ENCODE measurements at regions not wholly inside any gene's neighbourhood (a gene's known extent, or its start where the extent isn't known, plus 50 kb on each side); places are given as distances from the start of the nearest gene placed in this dataset.
"Not testable (repeated sequence)": the region's sequence is repeated elsewhere in the genome, so short reads cannot be mapped to it uniquely, and the experiment has no call there.

DNA sequence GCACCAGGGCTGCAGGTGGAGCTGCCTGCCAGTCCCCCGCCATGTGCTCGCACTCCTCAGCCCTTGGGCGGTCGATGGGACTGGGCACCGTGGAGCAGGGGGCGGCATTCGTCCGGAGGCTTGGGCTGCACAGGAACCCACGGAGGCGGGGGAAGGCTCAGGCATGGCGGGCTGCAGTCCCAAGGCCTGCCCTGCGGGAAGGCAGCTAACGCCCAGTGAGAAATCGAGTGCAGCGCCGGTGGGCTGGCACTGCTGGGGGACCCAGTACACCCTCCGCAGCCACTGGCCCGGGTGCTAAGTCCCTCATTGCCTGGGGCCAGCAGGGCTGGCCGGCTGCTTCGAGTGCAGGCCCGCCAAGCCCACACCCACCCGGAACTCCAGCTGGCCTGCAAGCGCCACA lies 130.5 kb upstream of the RXFP2 start:
- not testable (repeated sequence) for DNase-seq (ENCODE audit: low read depth)

DNA sequence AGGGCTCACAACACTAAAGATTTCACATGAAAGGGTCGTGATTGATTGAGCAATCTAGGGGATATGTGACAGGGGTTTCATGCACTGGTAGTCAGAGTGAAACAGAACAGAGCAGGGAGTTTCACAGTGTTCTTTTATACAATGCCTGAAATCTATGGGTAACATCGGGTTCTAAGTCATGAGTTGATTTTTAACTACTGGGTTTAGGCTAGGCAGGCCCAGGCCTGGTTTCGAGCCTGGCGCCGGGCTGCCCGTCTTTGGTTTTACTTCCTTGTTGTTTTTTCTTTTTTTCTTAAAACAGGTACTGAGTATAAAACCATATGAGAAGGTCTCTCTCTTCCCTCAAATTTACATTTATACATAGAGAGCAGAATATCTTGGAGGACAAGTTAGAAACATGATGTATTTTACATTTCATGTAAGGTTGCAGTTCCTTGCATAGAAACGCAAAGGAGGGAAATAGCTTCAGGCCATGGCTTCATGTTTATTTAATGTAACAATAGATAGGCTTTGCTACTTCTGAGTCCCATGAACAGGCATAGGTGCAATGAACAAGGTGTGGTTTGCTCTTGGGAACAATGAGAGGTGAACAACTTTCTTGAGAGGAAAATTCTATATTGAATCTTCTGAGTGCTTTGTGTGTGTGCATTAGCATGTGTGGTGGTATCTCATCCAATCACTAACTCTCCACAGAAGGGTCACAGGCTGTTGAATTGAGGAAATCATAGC lies 128.9 kb upstream of the RXFP2 start:
- no peak for DNase-seq (ENCODE audit: low read depth)

DNA sequence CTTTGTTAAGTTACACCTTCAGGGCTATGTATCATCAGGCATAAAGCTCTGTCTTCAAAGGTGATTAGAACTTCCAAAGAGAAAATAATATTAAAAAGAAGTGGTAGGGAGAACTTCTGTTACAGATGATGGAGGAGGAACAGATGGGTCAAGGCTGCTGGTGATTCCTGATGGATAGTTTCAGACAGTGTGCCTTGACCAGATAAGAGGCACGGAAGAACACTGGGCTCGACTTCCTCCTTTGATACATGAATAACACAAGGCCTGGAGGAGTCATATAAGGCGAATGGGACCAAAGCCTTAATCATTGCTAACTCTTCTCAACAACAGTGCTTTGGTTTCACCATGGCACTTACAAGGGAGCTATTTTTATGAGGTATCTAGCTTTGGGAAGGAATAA lies 128.1 kb upstream of the RXFP2 start:
- no peak for DNase-seq (ENCODE audit: low read depth)

DNA sequence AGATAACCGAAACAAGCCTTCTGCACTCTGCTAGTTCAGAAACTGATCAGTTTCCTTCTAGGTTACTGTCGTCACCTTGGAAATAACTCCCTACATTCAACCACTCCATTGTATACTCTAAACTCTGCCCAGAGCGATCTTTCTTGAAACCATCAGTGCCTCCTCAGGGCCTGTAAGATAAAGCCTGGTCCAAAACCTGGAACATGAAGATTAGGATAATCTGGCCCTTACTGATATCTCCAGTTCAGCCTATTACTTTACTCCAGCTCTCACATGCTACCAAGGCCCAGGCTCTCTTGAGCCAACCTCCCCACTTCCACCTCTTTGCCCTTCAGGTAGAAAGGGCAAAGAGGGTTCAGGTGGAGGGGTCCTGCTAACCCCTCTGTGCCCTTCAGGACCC lies 125.3 kb upstream of the RXFP2 start:
- no peak for DNase-seq (ENCODE audit: low read depth)

DNA sequence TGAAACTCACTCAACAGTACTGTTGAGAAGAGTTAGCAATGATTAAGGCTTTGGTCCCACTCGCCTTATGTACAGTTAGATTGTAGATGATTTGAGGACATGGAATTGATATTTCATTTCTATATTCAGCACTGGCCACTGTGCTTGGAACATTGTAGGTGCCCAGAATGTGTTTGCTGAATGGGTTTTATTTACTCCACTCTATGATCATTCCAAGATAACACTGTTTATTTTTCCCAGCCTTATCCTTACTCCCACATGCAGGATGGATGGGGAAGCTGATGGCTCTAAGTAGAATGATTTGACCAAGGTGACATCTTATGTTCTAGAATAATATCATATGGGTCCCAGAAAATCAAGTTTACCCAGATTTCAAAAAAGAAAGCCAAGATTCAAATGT lies 124.6 kb upstream of the RXFP2 start:
- no peak for DNase-seq (ENCODE audit: low read depth)

DNA sequence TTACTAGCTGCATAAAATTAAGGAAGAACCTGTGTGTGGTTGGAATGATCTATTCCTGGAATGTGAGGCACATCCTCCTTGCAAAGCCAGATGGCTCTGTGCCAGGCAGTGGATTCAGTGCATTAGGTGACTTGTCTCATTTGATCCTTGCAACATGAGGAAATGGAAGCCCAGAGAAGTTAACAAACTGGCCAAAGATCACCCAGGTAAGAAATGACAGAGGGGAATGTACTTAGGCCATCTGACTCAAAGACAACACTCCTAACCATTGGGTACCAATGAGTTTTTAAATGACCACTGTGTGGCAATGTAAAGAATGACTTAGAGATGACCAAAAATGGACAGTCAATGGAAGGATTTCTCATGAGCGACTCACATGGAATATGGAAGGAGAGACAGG lies 114.2 kb upstream of the RXFP2 start:
- DNase-seq (ENCODE audit: low read depth): no peak

DNA sequence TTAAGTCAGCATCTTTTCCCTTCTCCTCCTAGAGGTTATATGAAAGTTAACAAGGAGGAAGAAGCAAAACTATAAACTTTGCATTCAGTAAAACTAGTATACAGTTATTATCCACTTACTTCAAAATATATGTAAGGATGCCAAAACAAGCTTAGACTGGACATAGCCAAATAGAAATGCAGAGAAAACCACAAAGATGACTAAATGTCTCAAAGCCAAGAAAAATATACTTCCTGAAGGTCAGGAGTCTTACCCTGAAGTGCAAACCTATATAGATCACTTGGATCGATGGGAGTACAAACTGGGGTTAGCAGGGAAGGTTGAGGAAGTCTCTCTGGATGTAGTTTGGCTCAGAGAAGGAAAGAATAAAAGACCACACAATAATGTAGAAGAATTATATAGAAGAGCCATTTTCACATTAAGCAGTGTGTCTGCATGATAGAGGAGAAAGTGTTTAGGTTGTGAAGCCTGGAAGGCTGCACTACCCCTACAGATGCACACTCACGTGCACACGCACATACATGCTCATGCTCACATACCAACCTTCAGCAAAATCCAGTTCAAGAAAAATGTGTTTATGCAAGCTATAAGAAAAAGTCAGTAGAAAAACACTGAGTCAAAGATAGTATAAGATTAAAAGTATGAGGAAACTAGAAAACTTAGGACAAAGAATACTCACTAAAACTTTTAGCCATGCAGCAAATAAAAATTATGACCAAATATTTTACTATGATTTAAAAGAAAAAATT lies 112.1 kb upstream of the RXFP2 start:
- no peak for DNase-seq (ENCODE audit: low read depth)

DNA sequence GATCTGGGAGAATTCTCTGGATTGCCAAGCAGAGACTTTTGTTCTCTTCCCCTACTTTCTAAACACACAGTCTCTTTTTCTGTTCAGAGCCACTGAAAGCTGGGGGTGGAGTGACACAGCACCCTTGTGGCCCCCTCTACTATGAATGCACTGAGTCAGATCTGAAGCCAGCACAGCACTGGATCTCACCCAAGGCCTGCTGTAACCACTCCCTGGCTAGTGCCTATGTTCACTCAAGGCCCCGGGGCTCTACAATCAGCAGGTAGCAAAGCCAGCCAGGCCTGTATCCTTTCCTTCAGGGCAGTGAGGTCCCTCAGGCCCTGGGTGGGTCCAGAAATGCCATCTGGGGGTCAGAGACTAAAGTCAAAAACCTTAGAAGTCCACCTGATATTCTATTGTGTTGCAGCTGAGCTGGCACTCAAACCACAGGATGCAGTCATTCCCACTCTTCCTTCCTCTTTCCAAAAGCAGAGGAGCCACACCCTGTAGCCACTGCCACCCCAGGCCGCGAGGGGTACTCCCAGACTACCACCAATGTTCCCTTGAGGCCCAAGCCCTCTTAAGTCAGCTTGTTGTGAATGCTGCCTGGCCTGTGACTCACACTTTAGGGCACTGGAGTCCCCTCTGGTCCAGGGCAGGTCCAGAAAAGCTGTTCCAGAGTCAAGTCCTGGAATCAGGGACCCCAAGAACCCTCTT lies 110.1 kb upstream of the RXFP2 start:
- no peak for DNase-seq (ENCODE audit: low read depth)

DNA sequence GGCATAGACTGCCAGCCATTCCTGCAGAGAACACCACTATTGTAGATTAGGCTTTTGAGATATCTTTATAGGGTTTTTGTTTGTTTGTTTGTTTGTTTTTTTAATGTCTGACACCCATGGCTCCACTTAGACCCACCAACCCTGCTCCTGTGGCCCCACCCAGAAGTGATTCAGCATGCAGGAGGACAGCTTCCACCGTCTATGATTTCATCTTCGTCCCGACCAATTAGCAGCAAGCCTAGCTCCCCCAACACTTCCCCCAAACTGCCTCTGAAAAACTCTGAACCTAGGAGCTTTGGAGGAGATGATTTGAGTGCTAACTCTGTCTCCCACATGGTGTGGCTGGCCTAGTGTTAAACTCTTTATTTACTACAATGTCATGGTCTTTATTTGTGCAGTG lies 108.3 kb upstream of the RXFP2 start:
- DNase-seq (ENCODE audit: low read depth): no peak

DNA sequence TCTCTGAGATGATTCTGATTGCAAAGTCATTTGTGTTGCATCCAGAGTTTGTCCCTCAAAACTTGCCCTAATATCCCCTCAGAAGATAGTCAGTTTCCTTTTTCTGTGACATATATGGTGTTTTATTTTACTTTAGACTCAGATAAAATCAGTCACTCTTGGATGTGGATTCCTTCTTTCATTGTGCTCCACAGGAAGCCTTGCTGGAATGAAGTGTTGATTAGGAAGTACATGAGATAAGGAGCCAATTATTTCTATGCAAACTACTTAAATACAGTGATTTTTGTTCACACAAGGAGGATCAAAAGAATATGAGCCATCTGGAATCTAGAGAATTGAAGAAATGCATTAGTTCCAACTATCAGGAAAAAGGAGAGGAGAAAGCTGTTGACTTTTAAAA lies 107.6 kb upstream of the RXFP2 start:
- no peak for DNase-seq (ENCODE audit: low read depth)

DNA sequence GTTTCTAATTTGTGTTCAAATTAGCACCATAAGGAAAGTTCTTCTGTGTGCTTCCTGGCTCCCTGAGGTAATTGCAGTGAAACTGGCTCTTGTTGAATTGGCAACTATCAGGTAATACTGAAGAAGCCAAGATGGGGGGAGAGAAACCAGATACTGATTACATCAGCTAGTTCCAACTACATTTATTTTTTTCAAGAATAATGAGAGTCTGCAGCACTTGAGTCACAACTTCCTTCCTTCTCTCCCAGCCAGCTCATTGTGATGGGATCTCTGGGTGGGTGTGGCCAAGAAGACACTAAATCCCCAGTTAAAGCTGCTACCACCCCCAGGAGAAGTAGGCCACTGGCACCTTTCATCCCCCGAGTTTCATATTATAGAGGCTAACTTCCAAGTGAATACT lies 100.7 kb upstream of the RXFP2 start:
- DNase-seq (ENCODE audit: low read depth): no peak

DNA sequence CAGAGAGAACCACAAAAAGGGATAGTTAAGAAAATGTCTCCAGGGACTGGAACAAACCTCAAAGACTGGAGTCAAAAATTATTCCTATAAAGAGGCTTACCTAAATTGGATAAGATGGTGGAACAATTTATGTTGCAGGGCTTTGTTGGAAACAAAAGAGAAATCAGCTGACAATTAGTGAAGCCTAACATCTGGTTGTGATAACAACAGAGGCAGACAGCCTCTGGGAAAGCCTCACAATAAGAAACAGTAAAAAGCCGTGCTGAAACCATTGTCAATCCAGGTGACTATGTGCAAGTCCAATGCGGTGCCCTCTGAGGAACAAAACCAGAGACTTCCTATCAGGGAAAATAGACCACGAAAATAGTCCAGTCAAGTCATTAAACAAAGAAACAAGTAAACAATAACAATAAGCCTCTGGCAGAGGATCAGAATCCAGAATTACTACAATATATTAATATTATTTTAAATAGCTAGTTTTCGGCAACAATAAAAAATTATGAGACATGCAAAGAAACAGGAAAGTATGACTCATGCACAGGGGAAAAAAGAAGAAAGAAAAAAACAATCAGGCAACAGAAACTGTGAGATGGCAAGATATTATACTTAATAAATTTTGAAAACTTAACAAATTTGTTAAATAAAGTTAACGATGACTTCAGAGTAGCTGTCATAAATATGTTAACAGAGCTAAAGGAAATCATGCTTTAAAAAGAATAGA lies 99.7 kb upstream of the RXFP2 start:
- DNase-seq (ENCODE audit: low read depth): no peak

DNA sequence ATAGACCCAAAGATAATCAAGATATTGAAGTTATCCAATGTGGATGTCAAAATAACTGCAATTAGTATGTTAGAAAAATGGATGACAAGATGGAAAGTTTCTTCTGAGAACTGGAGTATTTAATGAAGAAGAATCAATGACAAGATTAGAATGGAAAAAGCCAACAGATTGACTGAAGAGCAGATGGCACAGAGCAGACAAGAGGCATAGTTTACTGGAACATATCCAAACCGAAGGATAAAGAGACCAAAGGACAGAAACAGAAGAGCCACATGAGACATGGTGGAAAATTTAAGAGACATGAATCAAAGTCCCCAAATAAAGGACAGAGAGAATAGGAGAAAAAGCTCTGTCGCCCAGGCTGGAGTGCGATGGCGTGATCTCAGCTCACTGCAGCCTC lies 89.6 kb upstream of the RXFP2 start:
- no peak for DNase-seq (ENCODE audit: low read depth)

DNA sequence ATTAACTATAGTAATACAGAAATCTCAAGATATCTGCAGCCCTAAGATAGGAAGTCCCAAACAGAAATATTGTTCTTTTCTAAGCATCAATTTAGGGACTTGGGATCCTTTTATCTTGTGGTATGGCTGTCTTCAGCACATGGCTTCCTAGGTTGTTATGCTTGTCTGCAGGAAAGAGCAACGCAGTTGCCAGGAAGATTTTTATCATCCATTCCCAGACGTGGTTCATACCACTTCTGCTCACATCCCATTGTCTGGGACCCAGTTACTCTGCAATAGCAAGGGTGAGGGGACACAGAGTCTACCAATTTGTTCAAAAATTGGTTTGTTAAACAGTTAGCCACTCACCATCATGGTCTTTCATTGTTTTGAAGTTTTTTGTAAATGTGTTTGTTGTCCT lies 85.6 kb upstream of the RXFP2 start:
- no peak for DNase-seq (ENCODE audit: low read depth)

DNA sequence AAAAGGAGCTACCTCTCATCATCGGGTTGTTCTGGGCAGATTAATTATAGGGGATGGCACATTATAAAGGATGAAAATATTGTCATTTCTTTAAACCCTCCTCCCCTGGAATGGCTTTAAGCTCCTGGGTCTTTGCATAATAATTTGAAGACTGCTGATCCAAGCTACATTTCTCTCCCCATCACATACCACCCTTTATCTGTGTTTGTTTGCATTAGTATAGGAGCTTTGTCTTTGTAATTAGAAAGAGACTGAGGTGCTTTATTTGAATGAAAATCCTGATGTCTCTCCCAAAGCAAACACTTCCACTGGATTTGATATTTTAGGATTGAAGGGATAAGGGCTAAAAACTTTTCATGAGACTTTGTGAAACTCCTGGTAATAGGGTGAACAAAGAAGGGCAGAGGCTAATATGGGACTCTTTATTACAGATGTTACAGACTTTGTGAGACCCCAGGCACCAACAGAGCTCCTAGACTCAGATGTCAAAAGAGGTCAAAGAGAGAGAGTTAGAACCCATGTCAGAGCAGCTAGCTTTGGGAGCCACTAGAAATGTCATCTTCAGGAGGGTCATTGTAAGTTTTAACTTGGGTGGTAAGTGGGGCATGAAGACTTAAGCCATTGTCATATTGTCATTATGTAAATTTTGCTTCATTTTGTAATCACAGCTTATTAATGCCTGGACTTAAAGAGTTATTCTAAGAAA lies 75.3 kb upstream of the RXFP2 start:
- no peak for DNase-seq (ENCODE audit: low read depth)

DNA sequence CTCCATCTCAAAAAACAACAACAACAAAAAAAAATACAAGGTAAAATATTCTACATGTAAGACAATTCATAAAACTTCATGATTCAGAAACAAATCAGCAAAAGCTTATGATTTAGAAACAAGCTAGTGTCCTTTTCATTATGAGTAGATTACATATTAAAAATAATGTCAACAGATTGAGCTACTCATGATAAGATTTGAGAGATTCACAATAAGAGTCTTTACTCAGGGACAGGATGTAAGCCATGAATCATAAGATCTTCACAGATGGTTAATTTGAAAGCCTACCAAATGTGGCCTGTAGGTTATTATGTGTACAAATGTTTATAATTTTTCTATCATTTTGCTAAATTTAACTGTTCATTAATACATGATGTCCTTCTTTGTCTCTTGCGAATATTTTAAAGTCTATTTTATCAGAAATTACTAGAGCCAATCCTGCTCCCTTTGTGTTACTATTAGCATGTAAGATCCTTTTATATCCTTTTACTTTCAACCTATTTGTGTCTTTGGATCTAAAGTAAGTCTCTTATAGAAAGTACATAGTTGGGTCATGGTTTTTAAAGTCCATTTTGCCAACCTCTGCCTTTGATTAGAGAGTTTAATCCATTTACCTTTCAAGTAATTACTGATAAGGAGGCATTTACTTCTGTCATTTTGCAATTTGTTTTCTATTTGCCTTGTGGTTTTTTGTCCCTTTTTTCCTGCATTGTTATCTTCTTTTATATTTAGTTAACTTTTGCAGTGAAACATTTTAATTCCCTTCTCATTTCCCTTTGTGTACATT lies 68.3 kb upstream of the RXFP2 start:
- no peak for DNase-seq (ENCODE audit: low read depth)

DNA sequence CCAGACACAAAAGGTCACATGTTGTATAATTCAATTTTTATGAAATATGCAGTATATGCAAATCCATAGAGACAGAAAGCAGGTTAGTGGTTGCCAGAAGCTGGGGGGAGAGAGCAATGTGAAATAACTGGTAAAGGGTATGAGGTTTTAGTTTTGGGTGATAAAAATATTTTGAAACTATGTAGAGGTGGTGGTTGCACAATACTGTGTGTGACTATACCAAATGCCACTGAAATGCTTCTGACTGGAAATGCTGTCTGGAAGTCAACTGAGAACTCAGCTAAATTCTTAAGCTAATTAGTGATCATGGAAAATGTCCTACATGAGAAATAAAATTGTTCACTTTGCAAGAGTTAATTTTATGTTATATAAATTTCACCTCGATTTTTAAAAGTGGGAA lies 65.3 kb upstream of the RXFP2 start:
- no peak for DNase-seq (ENCODE audit: low read depth)

DNA sequence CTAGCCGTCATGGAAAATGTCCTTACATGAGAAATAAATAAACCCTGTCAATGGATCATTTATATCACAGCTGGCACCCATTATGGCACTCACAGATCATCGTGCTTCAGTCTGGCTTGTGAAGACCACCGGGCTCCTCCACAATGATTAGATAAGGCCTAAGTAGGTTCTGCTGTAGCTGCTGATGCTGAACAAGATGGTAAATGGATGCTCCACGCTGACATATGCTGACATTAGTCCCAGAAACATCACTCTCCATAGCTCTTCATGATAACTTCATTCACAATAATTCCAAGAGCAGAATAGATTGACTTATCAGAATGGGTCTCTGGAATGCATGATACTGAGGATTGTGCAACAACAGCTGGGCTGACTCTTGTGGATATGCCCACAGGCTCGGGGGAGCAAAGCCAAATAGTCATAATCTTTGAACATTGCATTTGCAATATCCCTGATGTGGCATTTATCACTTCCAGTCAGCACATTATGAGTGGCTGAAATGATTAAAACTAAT lies 63.8 kb upstream of the RXFP2 start:
- DNase-seq (ENCODE audit: low read depth): no peak

DNA sequence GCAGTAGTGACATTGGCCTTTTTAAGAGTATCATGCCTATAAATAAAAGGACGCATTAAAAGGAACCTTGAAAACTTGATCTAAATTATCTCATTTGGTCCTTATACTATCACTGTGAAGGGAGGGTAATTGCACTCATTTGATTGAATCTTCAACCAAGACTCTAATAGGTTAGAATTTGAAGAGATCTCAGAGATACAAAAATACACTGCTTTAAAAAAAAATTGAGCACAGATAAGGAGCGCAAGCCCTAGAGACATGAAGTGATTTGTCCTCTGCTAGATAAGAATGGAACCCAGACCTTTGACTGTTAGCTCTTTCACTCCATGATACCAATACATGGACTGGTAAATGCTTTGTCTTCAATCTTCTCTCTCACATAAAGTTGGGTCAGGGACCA lies 58.2 kb upstream of the RXFP2 start:
- no peak for DNase-seq (ENCODE audit: low read depth)

DNA sequence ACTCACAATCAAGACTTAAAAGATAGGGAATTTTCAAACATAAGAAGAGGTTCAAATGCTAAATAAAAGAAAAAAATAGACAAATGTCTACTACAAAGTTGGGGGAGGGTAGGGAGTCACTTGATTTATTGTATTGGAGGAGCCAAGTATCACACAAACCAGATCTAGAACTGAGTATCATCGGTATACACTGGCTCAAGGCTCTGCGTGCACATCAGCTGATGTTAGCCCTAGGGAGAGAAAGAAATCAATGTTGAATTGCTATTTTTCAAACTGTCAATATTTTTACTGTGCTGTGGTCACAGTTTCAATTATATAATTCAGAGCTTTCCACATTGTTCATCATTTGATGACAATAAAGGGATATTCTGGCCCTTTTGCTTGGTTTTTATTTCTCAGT lies 54.9 kb upstream of the RXFP2 start:
- DNase-seq (ENCODE audit: low read depth): no peak
